LNCaP clone FGC (cell line): ENCODE measurements at regions not wholly inside any gene's neighbourhood (a gene's known extent, or its start where the extent isn't known, plus 50 kb on each side); places are given as distances from the start of the nearest gene placed in this dataset.

Experiments
- DNase-seq: peaks from one replicate; pipeline ENCODE4 v3.0.0-alpha.2; 2011; ENCODE audit warnings: low read depth
- H3K4me3 ChIP-seq: 2 replicates; pipeline ENCODE4 v1.5.1; 2011; ENCODE audit warnings: mild to moderate bottlenecking, low read depth, low read length, control low read depth
- TF ChIP-seq, protein P1 (sequence below): IDR thresholded peaks from 2 replicates; pipeline ENCODE4 v1.5.1; 2012; ENCODE audit warnings: mild to moderate bottlenecking; ENCODE audit not compliant: control insufficient read depth, insufficient read depth; ENCODE audit errors: extremely low read depth

DNA sequence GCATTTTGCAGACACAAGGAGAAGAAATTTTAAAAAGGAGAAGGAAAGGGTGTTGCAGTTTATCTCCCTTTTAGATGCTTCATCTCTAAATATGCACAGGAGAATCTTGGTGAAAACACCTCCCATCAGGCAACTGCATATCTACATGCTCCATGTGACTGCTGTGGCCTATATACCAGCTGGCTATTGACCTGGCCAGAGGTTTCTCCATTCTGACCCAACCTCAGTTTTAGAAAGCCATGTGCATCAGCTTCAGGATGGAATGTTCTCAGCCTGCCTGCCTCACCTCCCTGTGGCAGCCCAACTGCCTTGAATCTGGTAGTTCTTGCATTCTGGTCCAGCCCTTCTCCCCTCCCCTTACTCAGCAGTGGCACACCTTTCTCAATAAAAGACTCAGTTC is 1958.8 kb upstream of the CELF4 start:
- TF ChIP-seq, protein P1, sequence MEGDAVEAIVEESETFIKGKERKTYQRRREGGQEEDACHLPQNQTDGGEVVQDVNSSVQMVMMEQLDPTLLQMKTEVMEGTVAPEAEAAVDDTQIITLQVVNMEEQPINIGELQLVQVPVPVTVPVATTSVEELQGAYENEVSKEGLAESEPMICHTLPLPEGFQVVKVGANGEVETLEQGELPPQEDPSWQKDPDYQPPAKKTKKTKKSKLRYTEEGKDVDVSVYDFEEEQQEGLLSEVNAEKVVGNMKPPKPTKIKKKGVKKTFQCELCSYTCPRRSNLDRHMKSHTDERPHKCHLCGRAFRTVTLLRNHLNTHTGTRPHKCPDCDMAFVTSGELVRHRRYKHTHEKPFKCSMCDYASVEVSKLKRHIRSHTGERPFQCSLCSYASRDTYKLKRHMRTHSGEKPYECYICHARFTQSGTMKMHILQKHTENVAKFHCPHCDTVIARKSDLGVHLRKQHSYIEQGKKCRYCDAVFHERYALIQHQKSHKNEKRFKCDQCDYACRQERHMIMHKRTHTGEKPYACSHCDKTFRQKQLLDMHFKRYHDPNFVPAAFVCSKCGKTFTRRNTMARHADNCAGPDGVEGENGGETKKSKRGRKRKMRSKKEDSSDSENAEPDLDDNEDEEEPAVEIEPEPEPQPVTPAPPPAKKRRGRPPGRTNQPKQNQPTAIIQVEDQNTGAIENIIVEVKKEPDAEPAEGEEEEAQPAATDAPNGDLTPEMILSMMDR = no peak
- H3K4me3 ChIP-seq = no peak overlapping the region
- DNase-seq = no peak

DNA sequence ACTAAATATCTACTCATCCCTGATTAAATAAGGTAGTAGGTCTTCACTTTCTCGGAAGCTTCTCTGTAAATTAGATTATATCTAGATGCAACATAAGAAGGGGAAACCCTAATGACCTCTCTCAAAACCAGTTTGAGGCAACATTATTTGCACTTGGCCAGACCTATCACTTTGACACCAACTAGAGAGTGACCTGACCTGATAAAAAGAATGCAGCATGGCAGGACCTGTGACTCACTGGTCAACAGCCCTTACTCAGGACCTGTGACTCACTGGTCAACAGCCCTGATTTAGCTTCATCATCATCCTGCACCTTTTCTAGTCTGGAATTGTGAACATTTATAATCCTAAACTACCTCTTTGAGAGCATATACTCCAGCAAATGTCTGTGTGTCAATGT is 1957.7 kb upstream of the CELF4 start:
- DNase-seq = peak; percentile 23

DNA sequence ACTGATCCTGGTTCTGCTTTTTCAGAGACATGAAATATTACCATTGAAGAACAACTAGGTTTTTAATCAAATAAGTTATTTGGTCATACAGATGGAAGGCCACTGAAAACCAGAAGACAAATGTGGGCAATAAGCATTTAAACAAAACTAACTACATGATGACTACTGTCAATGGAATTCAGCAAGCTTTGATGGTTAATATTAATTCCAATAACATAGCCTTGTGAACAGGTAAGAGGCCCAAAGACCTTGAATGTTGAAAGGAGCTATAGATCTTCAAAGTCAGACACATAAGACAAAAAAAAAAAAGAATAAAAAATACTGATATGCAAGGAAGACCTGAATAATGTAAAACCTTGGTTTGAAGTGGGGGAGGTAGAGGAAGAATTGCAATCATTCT is 1955.6 kb upstream of the CELF4 start:
- TF ChIP-seq, protein P1 = no peak
- H3K4me3 ChIP-seq = no peak overlapping the region
- DNase-seq = no peak

More for the DNA sequence above, 1957.7 kb upstream of the CELF4 start:
- TF ChIP-seq, protein P1 = no peak
- no peak overlapping the region for H3K4me3 ChIP-seq

DNA sequence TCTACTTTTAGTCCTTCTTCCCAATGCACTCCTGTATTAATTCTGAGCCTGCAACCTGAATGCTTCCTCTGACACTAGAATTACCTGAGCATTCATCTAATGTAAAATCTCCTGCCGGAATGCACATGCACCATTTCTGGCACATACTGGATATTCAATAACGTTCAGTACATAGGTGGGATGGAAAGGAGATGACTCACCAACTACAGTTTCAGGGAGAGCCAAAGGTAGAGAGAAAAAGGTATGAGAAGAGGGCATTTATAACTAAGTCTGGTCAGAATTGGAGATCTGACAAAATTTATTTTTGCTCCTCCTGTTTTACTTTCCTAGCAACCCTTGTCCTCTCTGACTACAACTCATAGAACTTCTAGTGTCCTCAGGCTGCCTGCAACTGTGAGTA is 1954.1 kb upstream of the CELF4 start:
- DNase-seq = no peak
- TF ChIP-seq, protein P1 = no peak
- no peak overlapping the region for H3K4me3 ChIP-seq

DNA sequence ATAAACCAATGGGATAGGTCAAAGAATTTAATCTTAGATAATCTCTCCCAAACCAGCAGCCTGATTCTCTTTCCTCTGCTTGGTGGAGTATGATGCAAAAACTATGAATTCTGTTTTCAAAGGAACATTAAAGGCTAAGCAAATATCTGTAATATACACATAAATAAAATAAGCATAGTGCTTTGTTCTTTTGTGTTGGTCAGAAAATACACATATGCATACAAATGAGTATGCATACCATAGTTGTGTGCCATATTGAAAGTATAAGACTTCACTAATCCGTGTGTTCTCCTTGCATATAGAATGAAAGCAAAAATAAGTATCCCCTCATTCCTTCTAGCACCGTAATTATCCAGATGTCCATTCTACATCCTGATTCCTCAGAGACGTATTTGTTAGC is 1949.7 kb upstream of the CELF4 start:
- DNase-seq = no peak
- TF ChIP-seq, protein P1 = no peak
- no peak overlapping the region for H3K4me3 ChIP-seq

DNA sequence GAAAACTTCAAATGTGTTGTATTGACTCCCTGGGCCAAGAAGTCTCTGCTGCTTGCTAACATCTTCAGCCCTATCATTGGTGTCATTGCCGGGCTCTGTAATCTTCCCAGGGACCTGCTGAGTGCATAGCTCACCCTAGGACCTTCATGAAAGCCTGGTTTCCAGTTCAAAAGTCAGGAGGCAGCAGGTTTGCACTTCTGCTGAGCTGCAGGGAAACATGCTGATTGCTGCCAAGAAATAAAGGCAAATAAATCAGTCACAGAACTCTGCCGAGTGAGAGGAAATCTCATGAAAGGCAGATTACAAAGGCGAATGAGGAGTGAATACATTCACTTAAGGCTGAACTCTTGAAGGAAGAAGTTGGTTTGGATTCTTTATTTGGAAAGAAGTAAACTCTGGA is 1947.6 kb upstream of the CELF4 start:
- DNase-seq = no peak
- TF ChIP-seq, protein P1 = no peak
- no peak overlapping the region for H3K4me3 ChIP-seq

DNA sequence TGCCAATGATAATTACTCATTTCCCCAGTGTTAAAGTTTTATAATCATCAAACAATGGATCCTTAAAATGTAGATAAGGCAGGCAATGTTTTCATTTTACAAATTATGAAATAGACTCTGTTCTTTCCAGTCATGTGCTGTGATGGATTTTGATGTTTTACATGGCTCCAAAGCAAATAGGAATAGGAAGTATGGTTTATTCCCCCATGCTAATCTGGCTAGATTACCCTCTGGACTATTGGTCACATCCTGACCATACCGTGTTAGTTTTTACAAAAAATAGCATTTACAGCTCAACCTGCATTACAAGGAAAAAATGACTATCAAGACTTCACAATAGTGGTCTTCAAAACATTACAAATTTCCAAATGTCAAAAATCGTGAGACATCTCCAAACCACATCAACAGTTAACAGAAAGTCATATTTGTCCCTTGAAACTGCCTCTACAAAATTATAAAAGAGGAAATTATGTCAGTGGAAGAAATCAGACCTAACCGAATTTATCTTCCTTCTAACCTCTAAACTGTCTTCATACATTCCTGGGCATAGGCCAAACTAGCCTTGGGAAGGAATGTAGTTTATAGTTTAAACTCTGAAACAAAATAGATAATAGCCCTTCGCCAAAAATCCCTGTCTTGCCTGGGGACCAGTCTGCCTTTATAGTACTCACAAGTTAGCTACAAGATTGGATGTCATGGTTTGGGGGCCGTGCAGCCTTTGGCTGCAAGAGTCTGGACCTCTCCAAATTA is 1941.2 kb upstream of the CELF4 start:
- H3K4me3 ChIP-seq = no peak overlapping the region
- TF ChIP-seq, protein P1 = no peak
- DNase-seq = no peak
